Calu3 (cell line): ENCODE measurements at regions not wholly inside any gene's neighbourhood (a gene's known extent, or its start where the extent isn't known, plus 50 kb on each side); places are given as distances from the start of the nearest gene placed in this dataset.

Experiments used
- BruUV-seq: library from RNA; stranded (reverse); fragments of 400-500 nt; replicated peaks from 2 replicates; lab custom pipeline; 2021; lab: Mats Ljungman, UMichigan
- CTCF ChIA-PET: fragments of 300-600 bp; sonication (Branson Sonifier 250); formaldehyde crosslinking; loops from one replicate; lab custom pipeline; 2022; ENCODE audit warnings: antibody characterized with exemption; lab: Charles Lee
- DNase-seq: peaks from one replicate; pipeline ENCODE4 v3.0.0; 2022
- H3K27ac Mint-ChIP-seq: one replicate; pipeline ENCODE4 v1.8.0; 2022; ENCODE audit warnings: mixed read lengths; ENCODE audit not compliant: unreplicated experiment
- H3K27me3 Mint-ChIP-seq: one replicate; pipeline ENCODE4 v1.8.0; 2022; ENCODE audit warnings: mixed read lengths; ENCODE audit not compliant: unreplicated experiment
- H3K36me3 Mint-ChIP-seq: one replicate; pipeline ENCODE4 v1.8.0; 2022; ENCODE audit warnings: mild to moderate bottlenecking, moderate library complexity, mixed read lengths; ENCODE audit not compliant: insufficient read depth, unreplicated experiment
- H3K4me1 Mint-ChIP-seq: one replicate; pipeline ENCODE4 v1.8.0; 2022; ENCODE audit warnings: mild to moderate bottlenecking, low read depth, mixed read lengths; ENCODE audit not compliant: unreplicated experiment
- H3K4me3 Mint-ChIP-seq: one replicate; pipeline ENCODE4 v1.8.0; 2022; ENCODE audit warnings: mild to moderate bottlenecking, low read depth, moderate library complexity, mixed read lengths; ENCODE audit not compliant: unreplicated experiment
- H3K9me3 Mint-ChIP-seq: one replicate; pipeline ENCODE4 v1.8.0; 2022; ENCODE audit warnings: low read depth, mixed read lengths; ENCODE audit not compliant: unreplicated experiment
- intact Hi-C: fragments of 100-400 bp; cut with micrococcal nuclease; formaldehyde crosslinking; loops from one replicate; pipeline ENCODE4 v1.10.0; 2022; ENCODE audit not compliant: unreplicated experiment
- TF ChIP-seq, protein P1 (sequence below): fragments of 200-600 bp; IDR thresholded peaks from one replicate; pipeline ENCODE4 v1.8.0; 2022; ENCODE audit warnings: antibody characterized with exemption; ENCODE audit not compliant: unreplicated experiment

DNA sequence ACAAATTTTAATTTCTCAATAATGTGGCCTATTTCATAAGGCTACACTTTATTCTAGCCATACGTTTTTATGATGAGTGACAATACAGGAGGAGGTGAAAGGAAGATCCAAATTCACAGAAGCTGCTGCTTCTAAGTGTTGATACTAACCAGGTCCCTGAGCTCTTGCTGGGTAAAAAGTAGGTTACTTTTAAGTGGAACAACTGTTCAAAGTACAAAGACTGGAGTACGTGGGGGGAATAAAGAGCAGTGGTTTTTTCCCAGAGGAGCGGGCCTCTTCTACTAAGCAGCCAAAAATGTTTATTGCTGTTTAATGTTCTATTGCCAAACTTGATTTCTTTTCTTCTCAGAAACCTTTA lies 301.8 kb downstream of the AEBP2 start:
- DNase-seq: no peak
- H3K4me1 Mint-ChIP-seq: peaks cover 37% of the 10 kb centered on the region
- H3K36me3 Mint-ChIP-seq: peaks cover 4% of the 10 kb centered on the region
- H3K27me3 Mint-ChIP-seq: no peaks in the 10 kb centered on the region
- CTCF ChIA-PET: interaction anchor here (0.7 to 1.0 kb wide), 3 partner anchors 9 to 1725 kb away, joined by 3 to 4 read pairs (median 4); no protein-coding TSS in a partner anchor
- no peaks in the 10 kb centered on the region for H3K9me3 Mint-ChIP-seq
- intact Hi-C loops: loop anchor here (5.0 to 10.0 kb wide), 3 partner anchors 61 to 864 kb away; no protein-coding TSS in a partner anchor
- TF ChIP-seq, protein P1, sequence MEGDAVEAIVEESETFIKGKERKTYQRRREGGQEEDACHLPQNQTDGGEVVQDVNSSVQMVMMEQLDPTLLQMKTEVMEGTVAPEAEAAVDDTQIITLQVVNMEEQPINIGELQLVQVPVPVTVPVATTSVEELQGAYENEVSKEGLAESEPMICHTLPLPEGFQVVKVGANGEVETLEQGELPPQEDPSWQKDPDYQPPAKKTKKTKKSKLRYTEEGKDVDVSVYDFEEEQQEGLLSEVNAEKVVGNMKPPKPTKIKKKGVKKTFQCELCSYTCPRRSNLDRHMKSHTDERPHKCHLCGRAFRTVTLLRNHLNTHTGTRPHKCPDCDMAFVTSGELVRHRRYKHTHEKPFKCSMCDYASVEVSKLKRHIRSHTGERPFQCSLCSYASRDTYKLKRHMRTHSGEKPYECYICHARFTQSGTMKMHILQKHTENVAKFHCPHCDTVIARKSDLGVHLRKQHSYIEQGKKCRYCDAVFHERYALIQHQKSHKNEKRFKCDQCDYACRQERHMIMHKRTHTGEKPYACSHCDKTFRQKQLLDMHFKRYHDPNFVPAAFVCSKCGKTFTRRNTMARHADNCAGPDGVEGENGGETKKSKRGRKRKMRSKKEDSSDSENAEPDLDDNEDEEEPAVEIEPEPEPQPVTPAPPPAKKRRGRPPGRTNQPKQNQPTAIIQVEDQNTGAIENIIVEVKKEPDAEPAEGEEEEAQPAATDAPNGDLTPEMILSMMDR: no peak
- H3K27ac Mint-ChIP-seq: no peak overlapping the region
- H3K4me3 Mint-ChIP-seq: no peak overlapping the region
- BruUV-seq: no TSS peak

DNA sequence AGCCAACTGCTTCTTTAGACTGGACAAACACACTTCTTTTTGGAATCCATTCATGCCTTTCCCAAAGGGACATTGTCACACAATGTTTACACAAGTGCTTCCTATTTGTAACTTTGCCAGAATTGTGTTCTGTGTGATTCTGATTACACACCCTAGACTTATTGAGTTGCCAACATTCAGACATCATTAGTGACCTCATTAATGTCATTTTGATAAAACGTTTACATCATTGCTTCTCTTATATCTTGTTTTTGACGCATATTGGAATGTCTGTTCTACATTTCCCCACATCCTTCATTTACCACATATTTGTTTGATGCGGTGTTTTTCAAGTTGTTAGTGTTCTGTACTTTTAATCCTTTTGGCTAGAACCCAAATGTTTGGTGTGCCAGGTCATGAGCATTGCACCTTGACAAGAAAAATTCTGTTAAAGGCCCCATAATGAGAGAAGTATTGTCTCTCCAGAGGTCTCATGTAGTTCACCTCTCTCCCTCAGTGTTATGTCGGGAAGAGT lies 305.5 kb downstream of the AEBP2 start:
- no peaks in the 10 kb centered on the region for H3K27me3 Mint-ChIP-seq
- peaks cover 7% of the 10 kb centered on the region for H3K36me3 Mint-ChIP-seq
- H3K9me3 Mint-ChIP-seq: no peaks in the 10 kb centered on the region
- intact Hi-C loops: loop anchor here (5.0 to 10.0 kb wide), 3 partner anchors 58 to 860 kb away; no protein-coding TSS in a partner anchor
- H3K27ac Mint-ChIP-seq: peak overlapping the region; percentile 49
- BruUV-seq: no TSS peak
- DNase-seq: peak; percentile 32
- H3K4me1 Mint-ChIP-seq: peaks cover 38% of the 10 kb centered on the region
- no peak overlapping the region for H3K4me3 Mint-ChIP-seq
- TF ChIP-seq, protein P1: no peak
- CTCF ChIA-PET: no interaction called here

DNA sequence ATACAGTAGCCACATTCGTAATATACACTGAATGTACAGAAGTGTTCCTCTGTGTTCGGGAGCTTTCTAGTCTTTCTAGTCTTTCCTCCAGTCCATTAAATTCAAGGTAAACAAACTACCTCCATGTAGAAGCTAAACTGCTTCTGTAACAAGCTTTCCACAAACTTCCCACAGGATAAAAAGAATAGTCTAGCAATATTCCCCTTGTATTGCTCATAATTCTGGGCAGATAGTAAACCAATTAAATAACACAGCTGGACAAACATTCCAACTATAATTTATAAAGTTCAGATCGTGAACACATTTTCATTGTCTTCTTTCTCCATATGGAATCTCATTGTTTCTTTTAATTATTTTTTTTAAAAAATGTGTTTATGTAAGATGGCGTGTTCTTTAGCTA lies 307.2 kb downstream of the AEBP2 start:
- Mint-ChIP-seq H3K4me3 (no peak overlapping the region), H3K4me1 (peaks cover 38% of the 10 kb centered on the region), H3K27ac (no peak overlapping the region), H3K36me3 (peaks cover 7% of the 10 kb centered on the region), H3K9me3 (no peaks in the 10 kb centered on the region), H3K27me3 (no peaks in the 10 kb centered on the region)
- BruUV-seq: no TSS peak
- intact Hi-C loops: loop anchor here (10.0 kb wide), 2 partner anchors 248 to 858 kb away; no protein-coding TSS in a partner anchor
- TF ChIP-seq, protein P1: no peak
- DNase-seq: no peak
- CTCF ChIA-PET: no interaction called here

DNA sequence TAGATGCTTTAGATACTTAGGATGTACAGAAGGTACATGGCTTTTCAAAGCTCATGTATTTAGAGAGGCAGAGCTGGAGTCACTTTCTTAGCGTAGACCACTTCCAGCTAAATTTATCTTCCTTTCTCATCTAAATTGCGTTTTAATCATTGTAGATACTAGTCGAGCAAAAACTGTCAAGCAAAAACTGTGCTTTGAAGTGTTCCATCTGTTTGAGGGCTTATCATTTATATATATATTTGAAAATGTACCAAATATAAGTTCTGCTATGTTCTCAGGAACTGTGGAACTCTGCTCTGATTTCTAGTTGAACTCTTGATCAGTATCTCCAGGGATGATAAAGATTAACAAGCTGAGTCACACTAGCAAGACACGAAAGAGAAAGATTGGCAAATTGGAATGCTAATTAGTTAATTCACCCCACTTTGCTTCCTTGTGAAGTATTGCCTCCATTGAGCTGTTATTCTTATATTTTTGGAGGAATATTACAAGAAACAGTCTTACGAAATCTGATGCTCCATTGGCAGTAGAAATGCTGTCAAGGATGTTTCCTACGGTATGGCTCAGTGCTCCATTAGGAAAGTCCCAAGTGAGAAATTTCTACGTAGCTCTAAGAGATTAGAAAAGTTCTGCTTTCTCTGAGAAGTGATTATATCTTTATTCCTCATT lies 310.7 kb downstream of the AEBP2 start:
- intact Hi-C loops: loop anchor here (10.0 kb wide), 2 partner anchors 245 to 855 kb away; no protein-coding TSS in a partner anchor
- Mint-ChIP-seq H3K27ac (peak overlapping the region; percentile 68), H3K4me1 (peaks cover 29% of the 10 kb centered on the region), H3K4me3 (peak overlapping the region; percentile 3), H3K9me3 (peaks cover 14% of the 10 kb centered on the region), H3K27me3 (no peaks in the 10 kb centered on the region), H3K36me3 (peaks cover 4% of the 10 kb centered on the region)
- no TSS peak for BruUV-seq
- DNase-seq: no peak
- TF ChIP-seq, protein P1: no peak
- CTCF ChIA-PET: interaction anchor here (0.6 to 1.3 kb wide), 3 partner anchors 8 to 183 kb away, joined by 3 to 4 read pairs (median 3); no protein-coding TSS in a partner anchor
